Muscle of leg (tissue), 3 donors: ENCODE measurements at regions not wholly inside any gene's neighbourhood (a gene's known extent, or its start where the extent isn't known, plus 50 kb on each side); places are given as distances from the start of the nearest gene placed in this dataset.

Experiments
- DNase-seq: peaks from one replicate; pipeline ENCODE4 v3.0.0; 2013
- H3K27ac ChIP-seq: one replicate; pipeline ENCODE4 v1.5.1; 2013; ENCODE audit warnings: mild to moderate bottlenecking, low read length, control low read depth
- H3K27me3 ChIP-seq: one replicate; pipeline ENCODE4 v1.6.1; 2013; ENCODE audit warnings: low read length; ENCODE audit not compliant: control insufficient read depth, insufficient read depth
- H3K36me3 ChIP-seq: one replicate; pipeline ENCODE4 v1.6.1; 2013; ENCODE audit warnings: low read length; ENCODE audit not compliant: control insufficient read depth, insufficient read depth
- H3K4me1 ChIP-seq: one replicate; pipeline ENCODE4 v1.6.1; 2013; ENCODE audit warnings: low read length; ENCODE audit not compliant: control insufficient read depth, insufficient read depth
- H3K4me3 ChIP-seq: one replicate; pipeline ENCODE4 v1.5.1; 2013; ENCODE audit warnings: low read length, control low read depth
- H3K9me3 ChIP-seq: replicated peaks from 2 replicates; pipeline ENCODE4 v1.6.1; 2013; ENCODE audit warnings: low read depth, low read length; ENCODE audit not compliant: control insufficient read depth
- WGBS: methylation state at CpG from one replicate; pipeline ENCODE4 v1.1.5; 2013; ENCODE audit warnings: missing lambda C conversion rate; ENCODE audit not compliant: insufficient coverage; 5-methylcytosine and 5-hydroxymethylcytosine counted together

DNA sequence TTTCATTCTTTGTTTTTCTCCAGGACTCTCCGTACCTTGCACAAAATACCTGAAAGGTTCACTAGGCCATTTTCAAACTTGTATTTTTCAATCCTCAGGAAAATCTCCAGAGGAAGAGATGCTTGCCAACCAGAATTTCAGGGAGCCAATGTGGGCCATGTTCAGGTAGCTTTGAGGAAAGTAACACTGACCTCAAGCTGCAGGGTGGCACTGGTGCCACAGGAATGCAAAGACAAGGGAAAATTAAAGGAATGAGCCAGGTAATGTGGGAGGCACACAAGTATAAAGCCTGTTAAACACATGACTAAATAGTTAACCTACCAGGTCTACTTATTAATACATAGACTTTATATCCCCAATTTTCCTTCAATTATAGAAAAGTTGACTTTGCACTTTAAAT, 51.9 kb upstream of the GAP43 start:
- Histone ChIP-seq H3K4me3 (no peak overlapping the region), H3K27me3 (no peaks in the 10 kb centered on the region), H3K27ac (no peak overlapping the region), H3K36me3 (no peaks in the 10 kb centered on the region), H3K9me3 (no peaks in the 10 kb centered on the region), H3K4me1 (no peaks in the 10 kb centered on the region)
- 100% methylated on average over 1 of the region's 1 CpG for WGBS
- no peak for DNase-seq
